Body of pancreas (tissue), 4 donors: ENCODE measurements at regions not wholly inside any gene's neighbourhood (a gene's known extent, or its start where the extent isn't known, plus 50 kb on each side); places are given as distances from the start of the nearest gene placed in this dataset.

ENCODE experiments used
- ATAC-seq: fragments of 150-250 bp; one replicate; pipeline ENCODE4 v1.9.1; 2016
- DNase-seq, 4 donors: peaks; one replicate each; pipeline ENCODE4 v3.0.0-alpha.2; 2019
- H3K27ac ChIP-seq, 4 donors: fragments of 200-600 bp; sonication (generic); 1 replicate in 3 of 4; 2 replicates in 1 of 4; pipeline versions ENCODE4 v1.5.1 to v1.6.1; 2016 to 2019; ENCODE audit warnings: mild to moderate bottlenecking in 1 of 4, mixed read lengths in 1 of 4, moderate library complexity in 1 of 4
- H3K27me3 ChIP-seq, 2 donors: fragments of 200-600 bp; sonication (generic); one replicate each; pipeline ENCODE4 v1.6.0; 2016; ENCODE audit warnings: mild to moderate bottlenecking in 1 of 2
- H3K36me3 ChIP-seq, 2 donors: fragments of 200-600 bp; sonication (generic); replicated peaks in 1 of 2; 2 replicates each; pipeline ENCODE4 v1.5.1; 2016; ENCODE audit warnings: low read depth in 2 of 2; ENCODE audit not compliant: insufficient read depth in 1 of 2
- H3K4me1 ChIP-seq: fragments of 200-600 bp; sonication (generic); one replicate; pipeline ENCODE4 v1.6.0; 2016
- H3K4me3 ChIP-seq, 2 donors: fragments of 200-600 bp; sonication (generic); 1 replicate in 1 of 2; 2 replicates in 1 of 2; pipeline ENCODE4 v1.5.1; 2016 to 2019
- H3K9me3 ChIP-seq, 3 donors: fragments of 200-600 bp; sonication (generic); 1 replicate in 2 of 3; 2 replicates in 1 of 3; pipeline ENCODE4 v1.5.1; 2016
- POLR2A ChIP-seq, 3 donors: fragments of 450-650 bp; IDR thresholded peaks; one replicate each; pipeline ENCODE4 v1.6.1; 2016; ENCODE audit warnings: antibody characterized with exemption in 3 of 3, mild to moderate bottlenecking in 2 of 3
- WGBS, 2 donors: methylation state at CpG; one replicate each; pipeline ENCODE4 v1.1.5; 2017; 5-methylcytosine and 5-hydroxymethylcytosine counted together
- intact Hi-C: fragments of 100-400 bp; cut with DNase I; formaldehyde crosslinking; loops from one replicate; pipeline ENCODE4 v1.15.1; 2023
- TF ChIP-seq, protein P1 (sequence below), 7 experiments: fragments of 450-650 bp in 4 of 7; fragments of 200-600 bp in 3 of 7; sonication (generic) in 3 of 7; IDR thresholded peaks; one replicate each; pipeline ENCODE4 v1.5.1; 2016 to 2019; ENCODE audit warnings: antibody characterized with exemption in 7 of 7

DNA sequence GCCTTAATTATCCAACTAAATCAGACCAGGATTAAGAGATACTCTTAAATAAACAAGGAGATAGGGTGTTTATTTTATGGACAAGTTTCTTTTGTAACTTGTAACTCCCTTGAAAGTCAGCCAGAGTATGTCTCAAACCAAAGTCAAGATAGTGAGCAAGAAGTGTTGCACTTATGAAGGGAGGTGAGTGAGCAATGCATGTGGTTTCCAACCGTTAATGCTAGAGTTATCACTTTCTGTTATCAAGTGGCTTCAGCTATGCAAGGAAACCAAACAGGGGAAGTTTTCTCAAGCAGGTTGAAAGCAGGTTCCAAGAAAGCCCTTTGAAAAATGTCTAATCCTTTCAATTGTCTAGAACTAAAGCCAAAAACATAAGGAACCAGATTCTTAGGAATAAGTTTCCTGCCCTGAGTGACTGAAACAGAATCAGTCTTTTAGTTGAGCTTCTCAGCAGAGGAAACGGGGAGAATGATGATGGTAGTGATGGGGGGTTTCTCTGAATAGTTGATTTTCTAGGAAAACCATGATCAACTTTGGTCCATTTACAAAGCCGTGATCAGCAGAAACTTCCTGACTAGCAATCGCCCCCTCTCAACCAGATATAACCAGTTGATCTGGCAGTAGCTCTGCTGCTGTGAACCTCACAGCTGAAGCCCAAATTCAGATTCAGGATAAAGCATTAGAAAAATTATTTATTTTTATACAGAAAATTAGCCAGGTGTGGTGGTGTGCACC is 128.4 kb downstream of the DAD1 start:
- no peak for ATAC-seq

DNA sequence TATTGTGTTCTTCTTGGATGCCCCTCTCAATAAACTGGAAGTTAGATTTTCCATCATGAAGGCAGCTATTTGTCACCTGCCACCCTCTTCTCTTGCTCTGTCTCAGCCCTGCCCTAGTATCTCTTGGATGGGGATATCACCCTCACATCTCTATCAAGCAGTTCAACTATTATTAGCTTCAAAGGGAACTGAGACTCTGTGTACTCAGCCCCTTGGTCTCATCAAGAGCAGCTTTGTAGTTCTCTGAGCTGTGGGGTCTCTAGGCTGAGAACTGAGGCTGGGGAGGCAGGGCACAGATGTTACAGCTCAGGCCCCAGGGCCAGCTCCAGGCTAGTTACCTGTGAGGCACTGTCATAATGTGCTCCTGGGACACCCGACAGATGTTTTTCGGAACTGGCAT is 130.3 kb downstream of the DAD1 start:
- ATAC-seq, result no peak
- no peak for TF ChIP-seq POLR2A (IDR thresholded peaks at IDR 0.05)
- TF ChIP-seq, protein P1, sequence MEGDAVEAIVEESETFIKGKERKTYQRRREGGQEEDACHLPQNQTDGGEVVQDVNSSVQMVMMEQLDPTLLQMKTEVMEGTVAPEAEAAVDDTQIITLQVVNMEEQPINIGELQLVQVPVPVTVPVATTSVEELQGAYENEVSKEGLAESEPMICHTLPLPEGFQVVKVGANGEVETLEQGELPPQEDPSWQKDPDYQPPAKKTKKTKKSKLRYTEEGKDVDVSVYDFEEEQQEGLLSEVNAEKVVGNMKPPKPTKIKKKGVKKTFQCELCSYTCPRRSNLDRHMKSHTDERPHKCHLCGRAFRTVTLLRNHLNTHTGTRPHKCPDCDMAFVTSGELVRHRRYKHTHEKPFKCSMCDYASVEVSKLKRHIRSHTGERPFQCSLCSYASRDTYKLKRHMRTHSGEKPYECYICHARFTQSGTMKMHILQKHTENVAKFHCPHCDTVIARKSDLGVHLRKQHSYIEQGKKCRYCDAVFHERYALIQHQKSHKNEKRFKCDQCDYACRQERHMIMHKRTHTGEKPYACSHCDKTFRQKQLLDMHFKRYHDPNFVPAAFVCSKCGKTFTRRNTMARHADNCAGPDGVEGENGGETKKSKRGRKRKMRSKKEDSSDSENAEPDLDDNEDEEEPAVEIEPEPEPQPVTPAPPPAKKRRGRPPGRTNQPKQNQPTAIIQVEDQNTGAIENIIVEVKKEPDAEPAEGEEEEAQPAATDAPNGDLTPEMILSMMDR (IDR thresholded peaks at IDR 0.05), result no peak
- no peaks in the 10 kb centered on the region for H3K36me3 ChIP-seq

More for the DNA sequence above, 128.4 kb downstream of the DAD1 start:
- TF ChIP-seq, protein P1 (IDR thresholded peaks at IDR 0.05), result no peak
- TF ChIP-seq POLR2A (IDR thresholded peaks at IDR 0.05), result no peak
- intact Hi-C loops, result no loop called here
- no peak overlapping the region for H3K4me3 ChIP-seq
- H3K36me3 ChIP-seq, result no peaks in the 10 kb centered on the region
- no peak for DNase-seq
- H3K9me3 ChIP-seq, result no peaks in the 10 kb centered on the region
- WGBS, 2 donors, result 61 to 70% methylated on average over 4 of the region's 4 CpGs
- no peaks in the 10 kb centered on the region for H3K27me3 ChIP-seq
- peaks cover 7% of the 10 kb centered on the region for H3K4me1 ChIP-seq
- no peak overlapping the region for H3K27ac ChIP-seq

DNA sequence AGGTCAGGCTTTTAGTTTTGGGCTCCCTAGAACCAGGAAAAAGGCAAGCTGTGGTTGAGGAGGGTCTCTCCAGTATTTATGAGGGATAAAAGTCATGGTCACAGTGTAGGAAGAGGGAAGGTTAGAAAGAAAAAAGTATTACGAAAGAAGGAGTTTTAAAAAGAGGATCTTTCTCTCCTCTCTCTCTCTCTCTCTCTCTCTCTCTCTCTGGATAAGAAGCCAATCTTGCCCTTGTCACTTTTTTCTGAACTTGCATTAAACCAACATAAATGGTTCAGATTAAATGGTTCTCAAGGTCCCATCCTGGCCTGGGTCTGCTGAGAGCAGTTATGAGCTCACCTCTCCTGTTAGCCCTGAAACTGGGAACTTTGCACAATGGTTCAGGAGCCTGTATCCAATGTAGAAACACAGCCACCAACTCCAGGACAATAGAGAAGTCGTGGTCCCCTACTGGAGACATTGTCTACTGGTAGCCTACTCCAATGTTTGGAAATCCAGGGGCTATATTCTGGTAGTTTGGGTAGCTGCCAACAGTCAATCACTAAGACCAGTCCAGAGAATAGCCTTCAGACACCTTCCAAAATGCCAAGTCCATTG is 131.9 kb downstream of the DAD1 start:
- TF ChIP-seq, protein P1 (IDR thresholded peaks at IDR 0.05), result no peak
- TF ChIP-seq POLR2A (IDR thresholded peaks at IDR 0.05), result no peak
- DNase-seq (no peak), ATAC-seq (no peak)
- H3K27me3 ChIP-seq, result no peaks in the 10 kb centered on the region
- 56 to 67% methylated on average over 2 of the region's 2 CpGs for WGBS, 2 donors
- H3K27ac ChIP-seq, result no peak overlapping the region
- no peak overlapping the region for H3K4me3 ChIP-seq
- no peaks in the 10 kb centered on the region for H3K36me3 ChIP-seq
- no peaks in the 10 kb centered on the region for H3K9me3 ChIP-seq
- intact Hi-C loops, result no loop called here
- no peaks in the 10 kb centered on the region for H3K4me1 ChIP-seq

More for the DNA sequence above, 130.3 kb downstream of the DAD1 start:
- no peak overlapping the region for H3K27ac ChIP-seq
- intact Hi-C loops, result no loop called here
- H3K27me3 ChIP-seq, result no peaks in the 10 kb centered on the region
- 85 to 95% methylated on average over 2 of the region's 2 CpGs for WGBS, 2 donors
- DNase-seq, result no peak
- peaks cover 2% of the 10 kb centered on the region for H3K4me1 ChIP-seq
- H3K4me3 ChIP-seq, result no peak overlapping the region
- H3K9me3 ChIP-seq, result no peaks in the 10 kb centered on the region

DNA sequence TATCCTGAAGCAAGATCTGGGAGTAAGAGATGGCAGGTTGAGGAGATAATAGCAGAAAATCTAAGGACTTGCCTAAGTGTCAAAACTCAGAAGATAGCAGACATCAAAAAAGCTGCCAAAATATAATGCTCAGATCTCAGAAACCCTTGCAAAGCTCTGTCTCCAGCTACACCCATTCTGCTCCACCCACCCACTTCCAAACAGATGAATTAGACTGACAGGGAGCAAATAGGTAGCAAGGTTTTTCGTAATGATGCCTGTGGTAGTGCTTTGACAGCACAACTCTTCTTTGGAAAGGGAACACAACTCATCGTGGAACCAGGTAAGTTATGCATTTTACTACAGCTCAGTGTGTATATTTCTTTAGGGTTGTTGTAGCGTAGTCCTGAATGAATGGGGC is 132.6 kb downstream of the DAD1 start:
- no peaks in the 10 kb centered on the region for H3K27me3 ChIP-seq
- 82 to 87% methylated on average over 3 of the region's 3 CpGs for WGBS, 2 donors
- intact Hi-C loops, result no loop called here

More for the DNA sequence above, 132.6 kb downstream of the DAD1 start:
- H3K27ac ChIP-seq, result no peak overlapping the region
- no peaks in the 10 kb centered on the region for H3K36me3 ChIP-seq
- TF ChIP-seq POLR2A (IDR thresholded peaks at IDR 0.05), result no peak
- TF ChIP-seq, protein P1 (IDR thresholded peaks at IDR 0.05), result no peak
- no peak overlapping the region for H3K4me3 ChIP-seq
- H3K4me1 ChIP-seq, result no peaks in the 10 kb centered on the region
- H3K9me3 ChIP-seq, result no peaks in the 10 kb centered on the region
- DNase-seq, result no peak
- no peak for ATAC-seq
